WTC11 (cell line): ENCODE measurements at regions not wholly inside any gene's neighbourhood (a gene's known extent, or its start where the extent isn't known, plus 50 kb on each side); places are given as distances from the start of the nearest gene placed in this dataset.

Experiments used
- ATAC-seq: fragments of 200-7000 bp; cut with Tn5 transposase; 2 replicates; pipeline ENCODE4 v1.10.0; 2021; ENCODE audit warnings: mild to moderate bottlenecking, moderate library complexity
- CTCF ChIA-PET: fragments of 300-600 bp; sonication (Branson Sonifier 250); formaldehyde crosslinking; loops from one replicate; lab custom pipeline; 2021; ENCODE audit warnings: antibody characterized with exemption; lab: Charles Lee
- POLR2A ChIA-PET: fragments of 350-600 bp; sonication (Branson Sonifier 250); formaldehyde crosslinking; loops from one replicate; lab custom pipeline; 2021; ENCODE audit warnings: antibody characterized with exemption; lab: Charles Lee
- DNase-seq: peaks from one replicate; pipeline ENCODE4 v3.0.0; 2021; ENCODE audit warnings: low spot score
- H3K27ac Mint-ChIP-seq: 2 replicates; pipeline ENCODE4 v1.8.0; 2021; ENCODE audit warnings: mixed read lengths
- H3K27me3 Mint-ChIP-seq: 2 replicates; pipeline ENCODE4 v1.8.0; 2021; ENCODE audit warnings: low read depth, mild to moderate bottlenecking, moderate library complexity, mixed read lengths
- H3K36me3 Mint-ChIP-seq: 2 replicates; pipeline ENCODE4 v1.8.0; 2021; ENCODE audit warnings: mixed read lengths
- H3K4me1 Mint-ChIP-seq: 2 replicates; pipeline ENCODE4 v1.8.0; 2022; ENCODE audit warnings: mixed read lengths
- H3K4me3 Mint-ChIP-seq: 2 replicates; pipeline ENCODE4 v1.8.0; 2021; ENCODE audit warnings: mild to moderate bottlenecking, moderate library complexity, mixed read lengths
- H3K9me3 Mint-ChIP-seq: 2 replicates; pipeline ENCODE4 v1.8.0; 2021; ENCODE audit warnings: mixed read lengths
- CBFB ChIP-seq: sonication (generic); formaldehyde crosslinking; IDR thresholded peaks from 2 replicates; pipeline ENCODE4 v1.8.1; 2022; ENCODE audit warnings: mild to moderate bottlenecking, low read depth, missing genetic modification reagents
- CREB1 ChIP-seq: sonication (generic); formaldehyde crosslinking; IDR thresholded peaks from 2 replicates; pipeline ENCODE4 v1.8.0; 2023; ENCODE audit warnings: mild to moderate bottlenecking, missing genetic modification reagents
- CREM ChIP-seq: sonication (generic); formaldehyde crosslinking; IDR thresholded peaks from 2 replicates; pipeline ENCODE4 v1.8.1; 2022; ENCODE audit warnings: mild to moderate bottlenecking, missing genetic modification reagents, moderate library complexity
- ETV6 ChIP-seq: sonication (generic); formaldehyde crosslinking; IDR thresholded peaks from 2 replicates; pipeline ENCODE4 v1.8.1; 2022; ENCODE audit warnings: mild to moderate bottlenecking, missing genetic modification reagents
- MXD4 ChIP-seq: fragments of 250-450 bp; sonication (Bioruptor Pico); IDR thresholded peaks from 2 replicates; pipeline ENCODE4 v1.8.0; 2021; ENCODE audit warnings: mild to moderate bottlenecking, moderate library complexity, borderline replicate concordance
- NFYB ChIP-seq: sonication (generic); formaldehyde crosslinking; conservative IDR thresholded peaks from 2 replicates; pipeline ENCODE4 v1.8.0; 2022; ENCODE audit warnings: low read depth, missing genetic modification reagents
- SP1 ChIP-seq: sonication (generic); formaldehyde crosslinking; conservative IDR thresholded peaks from 2 replicates; pipeline ENCODE4 v1.8.1; 2022; ENCODE audit warnings: missing genetic modification reagents
- TCF7 ChIP-seq: sonication (generic); formaldehyde crosslinking; IDR thresholded peaks from 2 replicates; pipeline ENCODE4 v1.8.0; 2022; ENCODE audit warnings: mild to moderate bottlenecking, low read depth, missing genetic modification reagents, moderate library complexity
- ZNF138 ChIP-seq: sonication (generic); formaldehyde crosslinking; conservative IDR thresholded peaks from 2 replicates; pipeline ENCODE4 v1.8.1; 2022; ENCODE audit warnings: mild to moderate bottlenecking, moderate library complexity, missing genetic modification reagents
- ZNF396 ChIP-seq: fragments of 250-450 bp; sonication (Bioruptor Pico); IDR thresholded peaks from 2 replicates; pipeline ENCODE4 v1.8.0; 2021; ENCODE audit warnings: mild to moderate bottlenecking, moderate library complexity, borderline replicate concordance
- ZNF671 ChIP-seq: fragments of 250-450 bp; sonication (Bioruptor Pico); IDR thresholded peaks from 2 replicates; pipeline ENCODE4 v1.8.0; 2021; ENCODE audit warnings: mild to moderate bottlenecking
- TF ChIP-seq, protein P1 (sequence below): fragments of 200-600 bp; IDR thresholded peaks from 2 replicates; pipeline ENCODE4 v1.8.0; 2022; ENCODE audit warnings: antibody characterized with exemption
- TF ChIP-seq, protein P2 (sequence below): sonication (generic); formaldehyde crosslinking; IDR thresholded peaks from 2 replicates; pipeline ENCODE4 v1.8.1; 2023; ENCODE audit warnings: mild to moderate bottlenecking, missing genetic modification reagents
- TF ChIP-seq, protein P3 (sequence below): sonication (generic); formaldehyde crosslinking; IDR thresholded peaks from 2 replicates; pipeline ENCODE4 v1.8.1; 2022; ENCODE audit warnings: mild to moderate bottlenecking, missing genetic modification reagents, moderate library complexity, borderline replicate concordance
- TF ChIP-seq, protein P4 (sequence below): sonication (generic); formaldehyde crosslinking; IDR thresholded peaks from 2 replicates; pipeline ENCODE4 v1.8.1; 2023; ENCODE audit warnings: mild to moderate bottlenecking, missing genetic modification reagents, moderate library complexity
- TF ChIP-seq, protein P5 (sequence below): sonication (generic); formaldehyde crosslinking; IDR thresholded peaks from 2 replicates; pipeline ENCODE4 v1.8.0; 2023; ENCODE audit warnings: missing genetic modification reagents, mild to moderate bottlenecking, borderline replicate concordance
- TF ChIP-seq, protein P6 (sequence below): sonication (generic); formaldehyde crosslinking; IDR thresholded peaks from 2 replicates; pipeline ENCODE4 v1.8.0; 2022; ENCODE audit warnings: mild to moderate bottlenecking, missing genetic modification reagents

DNA sequence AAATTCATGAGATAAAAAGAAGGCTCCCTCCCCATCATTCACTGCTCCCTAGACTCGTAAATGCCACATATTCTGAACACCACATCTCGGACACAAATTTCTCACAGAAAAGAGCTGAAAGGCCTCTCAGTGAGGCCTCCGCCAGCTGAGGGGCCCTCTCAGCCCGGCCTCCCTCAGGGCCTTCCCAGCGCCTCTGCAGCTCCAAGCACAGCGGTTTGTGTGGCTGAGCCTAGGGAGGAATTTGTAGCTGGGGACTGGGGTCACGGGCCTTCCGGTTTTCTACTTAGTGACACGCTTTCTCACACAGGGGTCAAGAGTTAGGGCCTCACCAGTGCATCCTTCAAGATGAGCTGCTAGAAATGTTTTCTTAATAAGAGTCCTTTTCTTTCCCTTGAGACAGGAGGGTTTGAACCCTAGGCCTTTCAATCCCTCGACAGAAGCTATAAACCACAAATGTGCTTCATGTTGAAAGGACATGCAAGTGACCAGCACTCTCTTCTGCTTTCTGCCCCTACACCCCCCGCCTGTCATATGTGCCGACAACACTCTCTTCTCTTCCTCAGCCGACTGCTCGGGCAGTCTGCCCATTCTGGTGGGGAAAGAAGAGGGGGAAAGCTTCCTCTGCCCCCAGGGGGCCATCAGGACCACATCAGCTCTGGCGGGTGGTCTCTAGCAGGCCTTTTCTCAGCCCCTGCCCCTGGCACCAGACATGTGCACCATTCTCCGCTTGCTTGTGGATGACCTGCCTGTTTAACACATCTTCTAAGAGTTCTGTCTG is 104.9 kb downstream of the CHIC2 start:
- H3K27me3 Mint-ChIP-seq, result no peaks in the 10 kb centered on the region
- CTCF ChIA-PET, result interaction anchor here (0.6 to 3.3 kb wide), 4 partner anchors 29 to 274 kb away, joined by 4 to 13 read pairs (median 8); no protein-coding TSS in a partner anchor

DNA sequence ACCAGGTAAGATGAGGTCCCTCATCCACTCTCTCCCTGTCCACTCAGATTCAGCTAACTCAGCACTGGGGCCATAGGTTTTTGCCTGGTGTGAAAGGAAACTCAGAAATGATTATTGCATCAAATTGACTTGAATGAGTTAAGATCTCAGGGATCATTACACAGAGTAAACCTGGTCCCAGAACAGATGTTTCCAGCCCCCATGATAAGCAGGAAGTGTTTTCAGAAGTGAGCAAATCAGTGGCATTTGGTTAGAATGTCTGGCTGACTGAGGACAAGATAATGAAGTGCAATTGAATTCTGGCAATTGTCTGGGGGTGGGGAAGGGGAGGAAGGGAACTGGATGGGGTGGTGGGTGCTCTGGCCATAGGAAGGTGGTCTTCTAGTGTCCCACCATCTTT is 108.0 kb downstream of the CHIC2 start:
- no peaks in the 10 kb centered on the region for H3K9me3 Mint-ChIP-seq
- peaks cover 28% of the 10 kb centered on the region for H3K4me1 Mint-ChIP-seq
- ChIA-PET POLR2A (no interaction called here), CTCF (no interaction called here)
- H3K36me3 Mint-ChIP-seq, result no peaks in the 10 kb centered on the region
- H3K4me3 Mint-ChIP-seq, result no peak overlapping the region
- ATAC-seq (no peak), DNase-seq (no peak)
- no peaks in the 10 kb centered on the region for H3K27me3 Mint-ChIP-seq
- no peak overlapping the region for H3K27ac Mint-ChIP-seq
- TF ChIP-seq, protein P1, sequence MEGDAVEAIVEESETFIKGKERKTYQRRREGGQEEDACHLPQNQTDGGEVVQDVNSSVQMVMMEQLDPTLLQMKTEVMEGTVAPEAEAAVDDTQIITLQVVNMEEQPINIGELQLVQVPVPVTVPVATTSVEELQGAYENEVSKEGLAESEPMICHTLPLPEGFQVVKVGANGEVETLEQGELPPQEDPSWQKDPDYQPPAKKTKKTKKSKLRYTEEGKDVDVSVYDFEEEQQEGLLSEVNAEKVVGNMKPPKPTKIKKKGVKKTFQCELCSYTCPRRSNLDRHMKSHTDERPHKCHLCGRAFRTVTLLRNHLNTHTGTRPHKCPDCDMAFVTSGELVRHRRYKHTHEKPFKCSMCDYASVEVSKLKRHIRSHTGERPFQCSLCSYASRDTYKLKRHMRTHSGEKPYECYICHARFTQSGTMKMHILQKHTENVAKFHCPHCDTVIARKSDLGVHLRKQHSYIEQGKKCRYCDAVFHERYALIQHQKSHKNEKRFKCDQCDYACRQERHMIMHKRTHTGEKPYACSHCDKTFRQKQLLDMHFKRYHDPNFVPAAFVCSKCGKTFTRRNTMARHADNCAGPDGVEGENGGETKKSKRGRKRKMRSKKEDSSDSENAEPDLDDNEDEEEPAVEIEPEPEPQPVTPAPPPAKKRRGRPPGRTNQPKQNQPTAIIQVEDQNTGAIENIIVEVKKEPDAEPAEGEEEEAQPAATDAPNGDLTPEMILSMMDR, result no peak
- TF ChIP-seq ZNF671 (CRISPR knock-in tag), result no peak
- no peak for TF ChIP-seq SP1
- TF ChIP-seq ZNF396 (CRISPR knock-in tag), result no peak
- no peak for TF ChIP-seq ETV6
- TF ChIP-seq, protein P2, sequence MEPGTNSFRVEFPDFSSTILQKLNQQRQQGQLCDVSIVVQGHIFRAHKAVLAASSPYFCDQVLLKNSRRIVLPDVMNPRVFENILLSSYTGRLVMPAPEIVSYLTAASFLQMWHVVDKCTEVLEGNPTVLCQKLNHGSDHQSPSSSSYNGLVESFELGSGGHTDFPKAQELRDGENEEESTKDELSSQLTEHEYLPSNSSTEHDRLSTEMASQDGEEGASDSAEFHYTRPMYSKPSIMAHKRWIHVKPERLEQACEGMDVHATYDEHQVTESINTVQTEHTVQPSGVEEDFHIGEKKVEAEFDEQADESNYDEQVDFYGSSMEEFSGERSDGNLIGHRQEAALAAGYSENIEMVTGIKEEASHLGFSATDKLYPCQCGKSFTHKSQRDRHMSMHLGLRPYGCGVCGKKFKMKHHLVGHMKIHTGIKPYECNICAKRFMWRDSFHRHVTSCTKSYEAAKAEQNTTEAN (CRISPR knock-in tag), result no peak
- TF ChIP-seq, protein P3, sequence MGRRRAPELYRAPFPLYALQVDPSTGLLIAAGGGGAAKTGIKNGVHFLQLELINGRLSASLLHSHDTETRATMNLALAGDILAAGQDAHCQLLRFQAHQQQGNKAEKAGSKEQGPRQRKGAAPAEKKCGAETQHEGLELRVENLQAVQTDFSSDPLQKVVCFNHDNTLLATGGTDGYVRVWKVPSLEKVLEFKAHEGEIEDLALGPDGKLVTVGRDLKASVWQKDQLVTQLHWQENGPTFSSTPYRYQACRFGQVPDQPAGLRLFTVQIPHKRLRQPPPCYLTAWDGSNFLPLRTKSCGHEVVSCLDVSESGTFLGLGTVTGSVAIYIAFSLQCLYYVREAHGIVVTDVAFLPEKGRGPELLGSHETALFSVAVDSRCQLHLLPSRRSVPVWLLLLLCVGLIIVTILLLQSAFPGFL (CRISPR knock-in tag), result no peak
- TF ChIP-seq, protein P4, sequence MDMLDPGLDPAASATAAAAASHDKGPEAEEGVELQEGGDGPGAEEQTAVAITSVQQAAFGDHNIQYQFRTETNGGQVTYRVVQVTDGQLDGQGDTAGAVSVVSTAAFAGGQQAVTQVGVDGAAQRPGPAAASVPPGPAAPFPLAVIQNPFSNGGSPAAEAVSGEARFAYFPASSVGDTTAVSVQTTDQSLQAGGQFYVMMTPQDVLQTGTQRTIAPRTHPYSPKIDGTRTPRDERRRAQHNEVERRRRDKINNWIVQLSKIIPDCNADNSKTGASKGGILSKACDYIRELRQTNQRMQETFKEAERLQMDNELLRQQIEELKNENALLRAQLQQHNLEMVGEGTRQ (CRISPR knock-in tag), result no peak
- no peak for TF ChIP-seq CREB1
- TF ChIP-seq NFYB, result no peak

More for the DNA sequence above, 104.9 kb downstream of the CHIC2 start:
- Mint-ChIP-seq H3K27ac (no peak overlapping the region), H3K36me3 (no peaks in the 10 kb centered on the region), H3K4me3 (no peak overlapping the region), H3K9me3 (no peaks in the 10 kb centered on the region), H3K4me1 (peaks cover 38% of the 10 kb centered on the region)
- POLR2A ChIA-PET, result interaction anchor here (0.6 kb wide), 2 partner anchors 18 to 99 kb away, joined by 4 to 5 read pairs; no protein-coding TSS in a partner anchor
- ATAC-seq (no peak), DNase-seq (no peak)
- TF ChIP-seq TCF7 (CRISPR knock-in tag) (no peak), ZNF671 (CRISPR knock-in tag) (no peak), ZNF138 (no peak), CREM (CRISPR knock-in tag) (no peak), ZNF396 (CRISPR knock-in tag) (no peak), CBFB (CRISPR knock-in tag) (no peak), MXD4 (no peak)
- TF ChIP-seq, protein P5, sequence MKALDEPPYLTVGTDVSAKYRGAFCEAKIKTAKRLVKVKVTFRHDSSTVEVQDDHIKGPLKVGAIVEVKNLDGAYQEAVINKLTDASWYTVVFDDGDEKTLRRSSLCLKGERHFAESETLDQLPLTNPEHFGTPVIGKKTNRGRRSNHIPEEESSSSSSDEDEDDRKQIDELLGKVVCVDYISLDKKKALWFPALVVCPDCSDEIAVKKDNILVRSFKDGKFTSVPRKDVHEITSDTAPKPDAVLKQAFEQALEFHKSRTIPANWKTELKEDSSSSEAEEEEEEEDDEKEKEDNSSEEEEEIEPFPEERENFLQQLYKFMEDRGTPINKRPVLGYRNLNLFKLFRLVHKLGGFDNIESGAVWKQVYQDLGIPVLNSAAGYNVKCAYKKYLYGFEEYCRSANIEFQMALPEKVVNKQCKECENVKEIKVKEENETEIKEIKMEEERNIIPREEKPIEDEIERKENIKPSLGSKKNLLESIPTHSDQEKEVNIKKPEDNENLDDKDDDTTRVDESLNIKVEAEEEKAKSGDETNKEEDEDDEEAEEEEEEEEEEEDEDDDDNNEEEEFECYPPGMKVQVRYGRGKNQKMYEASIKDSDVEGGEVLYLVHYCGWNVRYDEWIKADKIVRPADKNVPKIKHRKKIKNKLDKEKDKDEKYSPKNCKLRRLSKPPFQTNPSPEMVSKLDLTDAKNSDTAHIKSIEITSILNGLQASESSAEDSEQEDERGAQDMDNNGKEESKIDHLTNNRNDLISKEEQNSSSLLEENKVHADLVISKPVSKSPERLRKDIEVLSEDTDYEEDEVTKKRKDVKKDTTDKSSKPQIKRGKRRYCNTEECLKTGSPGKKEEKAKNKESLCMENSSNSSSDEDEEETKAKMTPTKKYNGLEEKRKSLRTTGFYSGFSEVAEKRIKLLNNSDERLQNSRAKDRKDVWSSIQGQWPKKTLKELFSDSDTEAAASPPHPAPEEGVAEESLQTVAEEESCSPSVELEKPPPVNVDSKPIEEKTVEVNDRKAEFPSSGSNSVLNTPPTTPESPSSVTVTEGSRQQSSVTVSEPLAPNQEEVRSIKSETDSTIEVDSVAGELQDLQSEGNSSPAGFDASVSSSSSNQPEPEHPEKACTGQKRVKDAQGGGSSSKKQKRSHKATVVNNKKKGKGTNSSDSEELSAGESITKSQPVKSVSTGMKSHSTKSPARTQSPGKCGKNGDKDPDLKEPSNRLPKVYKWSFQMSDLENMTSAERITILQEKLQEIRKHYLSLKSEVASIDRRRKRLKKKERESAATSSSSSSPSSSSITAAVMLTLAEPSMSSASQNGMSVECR, result no peak
- TF ChIP-seq, protein P1, result no peak
- TF ChIP-seq, protein P6, sequence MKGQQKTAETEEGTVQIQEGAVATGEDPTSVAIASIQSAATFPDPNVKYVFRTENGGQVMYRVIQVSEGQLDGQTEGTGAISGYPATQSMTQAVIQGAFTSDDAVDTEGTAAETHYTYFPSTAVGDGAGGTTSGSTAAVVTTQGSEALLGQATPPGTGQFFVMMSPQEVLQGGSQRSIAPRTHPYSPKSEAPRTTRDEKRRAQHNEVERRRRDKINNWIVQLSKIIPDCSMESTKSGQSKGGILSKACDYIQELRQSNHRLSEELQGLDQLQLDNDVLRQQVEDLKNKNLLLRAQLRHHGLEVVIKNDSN (CRISPR knock-in tag), result no peak
